ENCODE measurements at regions not wholly inside any gene's neighbourhood (a gene's known extent, or its start where the extent isn't known, plus 50 kb on each side); places are given as distances from the start of the nearest gene placed in this dataset.

DNA sequence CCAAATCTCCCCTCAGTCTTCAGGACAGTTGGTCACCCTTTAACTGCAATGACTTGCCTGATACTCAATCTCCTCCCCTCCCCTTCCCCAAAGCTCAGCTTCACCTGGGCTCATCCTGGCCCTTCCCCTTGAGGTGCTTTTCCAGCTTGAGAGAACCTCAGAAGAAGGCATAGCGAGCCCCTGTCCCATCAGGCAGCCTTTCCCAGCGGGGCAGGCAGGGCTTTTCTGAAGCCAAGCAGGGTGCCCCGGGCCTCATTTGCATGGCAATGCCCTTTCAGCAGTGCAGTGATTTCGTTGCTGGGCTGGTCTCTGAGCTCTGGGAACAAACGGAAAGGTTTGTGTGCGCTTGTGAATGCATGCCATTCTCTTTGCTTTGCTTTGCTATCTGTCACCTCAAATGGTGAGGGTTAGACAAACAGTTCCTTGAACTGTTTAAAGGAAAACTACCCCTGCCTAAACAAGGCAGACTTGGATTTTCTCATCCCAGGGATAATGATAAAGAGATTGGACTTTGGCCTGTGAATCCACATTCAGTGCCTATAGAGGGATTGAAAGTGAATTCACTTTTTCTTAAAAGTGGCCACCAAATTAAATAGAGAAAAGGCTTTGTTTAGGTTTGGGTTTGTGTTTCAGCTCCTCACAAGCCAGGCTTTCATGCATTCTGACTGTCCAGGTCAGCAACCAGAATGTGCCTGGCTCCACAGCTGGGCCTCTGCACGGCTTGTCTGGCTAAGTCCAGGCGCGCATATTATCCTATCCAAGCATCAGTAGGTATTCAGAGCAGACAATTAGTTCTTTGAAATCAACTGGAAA is 165.3 kb downstream of the ZNF608 start:
- BruUV-seq (replicated peaks): no TSS peak
- Histone ChIP-seq H3K9ac (ENCODE audit: insufficient read depth in 1 of 2, low read depth in 2 of 2, low read length in 2 of 2) (no peak overlapping the region), H3K9me3 (replicated peaks; ENCODE audit: control insufficient read depth, insufficient read depth, low read depth, low read length) (no peaks in the 10 kb centered on the region), H3K79me2 (ENCODE audit: control insufficient read depth, insufficient read depth, low read length) (no peaks in the 10 kb centered on the region), H2AFZ (ENCODE audit: low read depth, low read length) (no peak overlapping the region), H3K9me1 (ENCODE audit: control insufficient read depth, insufficient read depth, low read length) (no peaks in the 10 kb centered on the region), H3K27ac (ENCODE audit: extremely low read depth, low read depth, low read length) (no peak overlapping the region), H3K4me1 (replicated peaks in 1 of 2; ENCODE audit: control insufficient read depth in 2 of 2, insufficient read depth in 2 of 2, low read length in 2 of 2) (peaks cover 0 to 10% of the 10 kb centered on the region in 2 experiments; a peak in 2 of 5 replicates), H3K4me3 (no peak overlapping the region), H3K36me3 (ENCODE audit: control insufficient read depth, insufficient read depth, low read length) (no peaks in the 10 kb centered on the region), H3K27me3 (ENCODE audit: control insufficient read depth in 2 of 2, insufficient read depth in 2 of 2, low read length in 2 of 2) (peaks cover 0 to 6% of the 10 kb centered on the region in 2 experiments; a peak in 1 of 5 replicates), H4K20me1 (replicated peaks; ENCODE audit: control insufficient read depth, insufficient read depth, low read length) (no peaks in the 10 kb centered on the region), H3K4me2 (ENCODE audit: insufficient read depth, low read length) (no peak overlapping the region)
- no peak for TF ChIP-seq ZNF133 (CRISPR knock-in tag; IDR thresholded peaks at IDR 0.05)
- no peak for TF ChIP-seq TRIM28 (IDR thresholded peaks at IDR 0.05)
- no peak for TF ChIP-seq CC2D1A (IDR thresholded peaks at IDR 0.05)
- no peak for TF ChIP-seq PML (IDR thresholded peaks at IDR 0.05; ENCODE audit: low read length)
- TF ChIP-seq, protein P1, sequence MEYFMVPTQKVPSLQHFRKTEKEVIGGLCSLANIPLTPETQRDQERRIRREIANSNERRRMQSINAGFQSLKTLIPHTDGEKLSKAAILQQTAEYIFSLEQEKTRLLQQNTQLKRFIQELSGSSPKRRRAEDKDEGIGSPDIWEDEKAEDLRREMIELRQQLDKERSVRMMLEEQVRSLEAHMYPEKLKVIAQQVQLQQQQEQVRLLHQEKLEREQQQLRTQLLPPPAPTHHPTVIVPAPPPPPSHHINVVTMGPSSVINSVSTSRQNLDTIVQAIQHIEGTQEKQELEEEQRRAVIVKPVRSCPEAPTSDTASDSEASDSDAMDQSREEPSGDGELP (CRISPR knock-in tag; IDR thresholded peaks at IDR 0.05; ENCODE audit: borderline replicate concordance): no peak
- TF ChIP-seq FOXM1 (IDR thresholded peaks at IDR 0.05; ENCODE audit: low read depth): no peak
- TF ChIP-seq FOXM1 (CRISPR knock-in tag; IDR thresholded peaks at IDR 0.05; ENCODE audit: low read depth): no peak
- TF ChIP-seq, protein P2, sequence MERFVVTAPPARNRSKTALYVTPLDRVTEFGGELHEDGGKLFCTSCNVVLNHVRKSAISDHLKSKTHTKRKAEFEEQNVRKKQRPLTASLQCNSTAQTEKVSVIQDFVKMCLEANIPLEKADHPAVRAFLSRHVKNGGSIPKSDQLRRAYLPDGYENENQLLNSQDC (CRISPR knock-in tag; IDR thresholded peaks at IDR 0.05): no peak
- TF ChIP-seq KAT7 (CRISPR knock-in tag; IDR thresholded peaks at IDR 0.05; ENCODE audit: borderline replicate concordance): no peak
- TF ChIP-seq, protein P3, sequence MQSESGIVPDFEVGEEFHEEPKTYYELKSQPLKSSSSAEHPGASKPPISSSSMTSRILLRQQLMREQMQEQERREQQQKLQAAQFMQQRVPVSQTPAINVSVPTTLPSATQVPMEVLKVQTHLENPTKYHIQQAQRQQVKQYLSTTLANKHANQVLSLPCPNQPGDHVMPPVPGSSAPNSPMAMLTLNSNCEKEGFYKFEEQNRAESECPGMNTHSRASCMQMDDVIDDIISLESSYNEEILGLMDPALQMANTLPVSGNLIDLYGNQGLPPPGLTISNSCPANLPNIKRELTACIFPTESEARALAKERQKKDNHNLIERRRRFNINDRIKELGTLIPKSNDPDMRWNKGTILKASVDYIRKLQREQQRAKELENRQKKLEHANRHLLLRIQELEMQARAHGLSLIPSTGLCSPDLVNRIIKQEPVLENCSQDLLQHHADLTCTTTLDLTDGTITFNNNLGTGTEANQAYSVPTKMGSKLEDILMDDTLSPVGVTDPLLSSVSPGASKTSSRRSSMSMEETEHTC (IDR thresholded peaks at IDR 0.05): no peak
- no peak for TF ChIP-seq XRCC3 (IDR thresholded peaks at IDR 0.05)
- no peak for TF ChIP-seq ZNF12 (CRISPR knock-in tag; IDR thresholded peaks at IDR 0.05)
- no peak for TF ChIP-seq ZNF778 (CRISPR knock-in tag; IDR thresholded peaks at IDR 0.05)
- TF ChIP-seq ZNF75A (CRISPR knock-in tag; IDR thresholded peaks at IDR 0.05): no peak
- no peak for TF ChIP-seq ZC3H8 (IDR thresholded peaks at IDR 0.05)
- intact Hi-C loops (cut with micrococcal nuclease) (no loop called here), in situ Hi-C loops (cut with MboI) (no loop called here)
- ATAC-seq: no peak
- no peak for FAIRE-seq
- ChIA-PET POLR2A (interaction anchor here (0.7 kb wide), 1 partner anchor 57 kb away, joined by 3 read pairs; no protein-coding TSS in a partner anchor), CTCF (ENCODE audit: low intra/inter-chr PET ratio) (no interaction called here)
- WGBS (ENCODE audit: insufficient coverage, low coverage, missing lambda C conversion rate): 16% methylated on average over 9 of the region's 9 CpGs
- DNase-seq (ENCODE audit: extremely low read depth in 1 of 4, low spot score in 3 of 4): no peak

All from K562 (cell line).